Embryonic facial prominence (tissue), 1 donor: ENCODE measurements at regions not wholly inside any gene's neighbourhood (a gene's known extent, or its start where the extent isn't known, plus 50 kb on each side); places are given as distances from the start of the nearest gene placed in this dataset.
"Not testable (repeated sequence)": the region's sequence is repeated elsewhere in the genome, so short reads cannot be mapped to it uniquely, and the experiment has no call there.

Source experiments
- DNase-seq: peaks from one replicate; pipeline ENCODE4 v3.0.0-alpha.2; 2016; ENCODE audit errors: extremely low spot score

DNA sequence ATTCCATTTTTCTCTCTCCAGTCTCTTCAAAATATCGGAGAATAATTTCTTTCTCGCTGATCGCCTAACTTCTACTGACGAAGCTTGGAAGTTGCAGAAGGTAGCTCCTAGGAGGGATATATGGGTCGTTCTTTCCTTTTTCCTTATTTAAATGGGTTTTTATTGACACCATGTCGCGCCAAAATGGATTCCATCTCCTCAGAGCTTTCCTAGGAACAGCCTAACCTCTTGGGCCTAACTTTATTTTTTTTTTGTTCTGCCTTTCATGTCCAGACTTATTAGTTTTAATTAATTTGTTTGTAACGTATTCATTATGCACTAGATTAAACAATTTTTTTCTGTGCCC lies 92.0 kb upstream of the XIST start:
- no peak for DNase-seq

DNA sequence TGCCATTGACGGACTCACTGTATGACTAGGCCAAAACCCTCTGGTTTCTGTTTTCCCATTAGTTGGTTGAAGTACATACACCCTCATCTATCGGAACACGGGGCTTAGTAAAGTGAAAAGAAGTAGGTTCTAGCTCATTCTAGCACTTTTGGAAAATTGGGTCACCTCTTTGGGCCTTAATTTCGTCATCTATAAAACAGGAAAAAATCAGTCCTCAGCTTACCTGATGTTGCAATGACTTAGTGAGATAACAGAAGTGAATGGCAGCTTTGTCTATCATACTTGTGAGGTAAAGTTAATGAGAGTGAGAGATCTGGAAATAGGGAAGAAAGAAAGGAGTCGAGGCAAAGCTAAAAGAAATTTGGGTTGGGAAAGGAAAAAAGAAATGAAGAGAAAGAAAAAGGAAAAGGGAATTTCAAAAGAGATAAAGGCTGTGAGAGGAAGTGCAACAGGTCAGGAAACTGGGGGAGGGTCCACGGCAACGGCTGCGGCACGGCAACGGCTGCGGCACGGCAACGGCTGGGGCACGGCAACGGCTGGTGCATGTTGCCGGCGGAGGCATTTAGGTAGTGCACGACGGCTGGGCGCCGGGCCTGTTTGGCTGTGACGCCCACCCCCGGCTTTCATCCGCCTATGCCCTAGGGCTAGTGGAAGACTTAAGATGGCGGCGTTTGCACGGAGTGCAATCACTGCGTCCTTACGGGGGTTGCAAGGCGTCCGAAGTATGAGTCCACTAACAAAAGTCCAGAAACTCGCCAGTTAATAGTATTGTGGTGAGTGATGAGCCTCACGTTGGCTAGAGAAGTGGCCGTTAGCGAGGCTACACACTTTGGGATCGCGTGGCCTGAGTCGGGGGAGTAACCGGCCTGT lies 91.4 kb upstream of the XIST start:
- DNase-seq = peak; percentile 67

DNA sequence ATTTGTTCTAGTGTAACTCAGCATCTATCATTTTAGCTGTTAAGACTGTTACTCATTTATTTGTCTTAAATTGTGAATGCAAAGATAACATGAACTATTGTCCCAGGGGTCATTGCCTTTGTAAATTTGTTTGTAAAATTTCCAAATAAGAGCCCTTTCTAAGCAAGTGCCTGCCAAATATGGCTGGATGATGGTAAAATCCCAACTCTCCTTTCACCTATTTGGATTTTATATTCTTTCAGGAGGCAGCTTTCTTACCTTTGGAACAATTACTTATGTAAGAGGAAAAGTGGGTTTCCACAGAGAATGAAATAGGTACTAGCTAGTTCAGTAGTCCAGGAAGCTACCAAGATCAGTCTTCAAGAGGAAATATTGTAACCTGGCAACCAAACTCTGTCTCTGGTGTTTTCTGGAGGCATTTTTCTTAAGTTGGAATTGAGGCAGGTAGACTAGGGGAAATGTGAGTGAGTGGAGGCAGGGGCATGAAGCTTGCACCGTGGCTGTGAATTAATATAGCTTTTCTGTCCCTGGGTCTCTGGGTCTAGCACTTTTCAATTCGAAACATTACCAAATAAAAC lies 88.5 kb upstream of the XIST start:
- no peak for DNase-seq

DNA sequence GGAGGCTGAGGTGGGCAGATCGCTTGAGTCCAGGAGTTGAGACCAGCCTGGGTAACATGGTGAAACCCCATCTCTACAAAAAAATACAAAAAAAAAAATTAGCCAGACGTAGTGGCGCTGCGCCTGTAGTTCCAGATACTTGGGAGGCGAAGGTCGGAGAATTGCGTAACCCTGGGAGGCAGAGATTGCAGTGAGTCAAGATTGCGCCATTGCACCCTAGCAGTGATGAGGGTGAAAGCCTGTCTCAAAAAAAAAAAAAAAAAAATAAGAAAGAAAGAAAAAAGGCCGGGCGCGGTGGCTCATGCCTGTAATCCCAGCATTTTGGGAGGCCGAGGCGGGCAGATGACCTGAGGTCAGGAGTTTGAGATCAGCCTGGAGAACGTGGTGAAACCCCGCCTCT lies 85.3 kb upstream of the XIST start:
- DNase-seq = not testable (repeated sequence)

DNA sequence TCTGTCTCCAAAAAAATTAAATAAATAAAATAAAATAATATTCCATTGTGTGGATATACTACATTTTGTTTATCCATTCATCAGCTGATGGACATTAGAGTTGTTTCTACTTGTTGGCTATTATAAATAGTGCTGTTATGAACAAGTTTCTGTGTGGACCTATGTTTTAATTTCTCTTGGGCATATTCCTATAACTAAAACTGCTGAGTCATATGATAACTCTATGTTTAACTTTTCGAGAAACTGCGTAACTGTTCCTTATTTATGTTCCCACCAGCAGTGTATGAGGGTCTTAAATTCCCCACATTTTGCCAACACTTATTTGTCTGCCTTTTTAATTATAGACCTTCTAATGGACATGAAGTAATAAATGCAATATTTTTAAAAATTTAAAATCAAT lies 80.0 kb upstream of the XIST start:
- no peak for DNase-seq

DNA sequence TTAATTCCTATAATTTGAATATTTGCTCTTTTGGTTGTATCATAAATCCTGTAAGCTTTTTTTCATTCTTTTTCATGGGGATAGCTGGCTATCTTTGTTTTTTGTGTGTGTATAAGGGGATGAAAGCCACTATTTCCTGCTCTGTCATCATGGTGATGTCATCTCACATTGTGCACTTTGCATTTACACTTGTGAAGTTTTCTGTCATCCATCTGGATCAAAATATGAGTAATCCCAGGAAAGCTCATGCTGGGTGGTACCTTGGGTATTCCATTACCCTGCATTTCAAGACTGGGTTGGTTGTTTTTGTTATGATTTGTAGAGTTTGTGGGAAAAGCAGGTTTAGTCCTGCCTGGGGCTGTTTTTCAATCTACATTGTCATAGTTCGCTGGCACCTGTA lies 77.8 kb upstream of the XIST start:
- DNase-seq = no peak

DNA sequence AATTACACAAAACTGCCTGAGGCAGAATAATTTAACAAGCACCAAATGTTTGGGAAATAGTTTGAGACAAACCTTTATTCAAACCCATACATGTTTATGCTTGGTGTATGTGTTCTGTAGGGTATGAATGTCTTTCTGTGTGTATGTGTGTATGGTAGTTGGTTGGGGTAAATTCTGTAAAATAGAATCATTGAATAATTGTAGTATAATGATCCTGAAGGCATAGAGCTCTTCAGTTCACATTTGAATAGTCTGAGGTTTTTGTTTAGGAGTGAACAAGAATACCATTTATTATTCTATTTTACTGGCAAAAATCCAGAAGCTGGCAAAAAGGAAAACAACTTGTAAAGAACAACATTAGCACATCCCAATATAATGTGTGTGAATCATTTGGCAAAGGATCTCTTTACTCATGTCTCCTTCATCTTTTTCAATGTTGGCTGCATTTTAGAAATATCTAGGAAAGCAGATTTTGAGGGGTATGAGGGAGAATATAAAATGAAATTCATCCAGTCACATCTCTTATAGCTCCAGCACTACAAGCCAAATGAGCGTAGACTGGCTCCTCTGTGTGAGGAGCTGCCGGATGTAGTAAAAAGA lies 70.4 kb upstream of the XIST start:
- DNase-seq = no peak

DNA sequence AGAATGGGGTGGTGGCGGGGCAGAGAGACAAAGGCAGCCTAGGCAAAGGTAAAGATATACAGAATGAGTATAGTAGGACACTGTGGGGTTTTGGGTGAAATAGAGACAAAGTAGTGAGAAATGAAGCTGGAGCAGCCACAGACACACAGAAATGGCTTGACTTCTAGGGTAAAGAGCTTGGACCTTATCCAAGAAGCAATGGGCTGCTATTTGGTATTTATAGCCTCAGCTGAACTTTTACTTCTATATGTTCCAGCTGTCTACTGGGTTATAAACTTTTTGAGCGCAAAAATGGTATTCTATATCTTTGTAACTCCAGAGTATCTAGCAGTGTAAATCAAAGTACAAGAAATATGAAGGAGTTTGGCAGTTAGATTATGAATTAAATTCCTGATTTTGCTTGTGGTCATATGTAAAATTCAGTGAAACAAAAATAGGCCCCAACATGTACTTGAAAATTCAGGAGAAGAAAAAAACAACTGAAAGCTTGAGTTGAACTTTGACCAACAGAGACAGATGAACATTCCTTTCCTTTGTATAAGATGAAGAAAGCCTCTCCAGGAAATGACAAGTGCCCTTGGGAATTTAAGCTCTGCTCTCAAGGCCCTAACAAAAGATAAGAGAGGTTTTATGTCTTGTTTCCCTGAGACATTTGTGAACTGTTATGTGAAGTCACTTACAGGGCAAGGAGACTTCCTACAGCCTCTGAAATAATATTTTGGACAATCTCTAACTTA lies 64.6 kb upstream of the XIST start:
- no peak for DNase-seq

DNA sequence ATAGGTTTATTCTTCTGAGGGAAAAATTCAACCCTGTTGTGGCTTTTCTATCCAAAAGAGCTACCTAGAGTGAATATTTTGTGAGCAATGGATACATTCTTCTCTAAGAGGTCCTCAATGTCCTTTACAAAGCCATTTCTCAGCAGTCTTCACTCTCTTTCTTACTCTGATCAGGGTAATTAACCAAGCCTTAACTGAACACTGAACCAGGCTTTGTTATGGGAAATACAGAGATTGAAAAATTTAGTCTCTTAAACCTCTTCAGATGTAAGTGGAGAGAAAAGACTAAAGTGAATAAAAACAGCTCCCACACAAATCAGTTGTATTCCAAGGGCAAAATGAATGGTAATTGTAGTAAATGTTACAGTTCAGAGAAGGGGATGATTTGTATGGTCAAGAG lies 64.0 kb upstream of the XIST start:
- DNase-seq = no peak

DNA sequence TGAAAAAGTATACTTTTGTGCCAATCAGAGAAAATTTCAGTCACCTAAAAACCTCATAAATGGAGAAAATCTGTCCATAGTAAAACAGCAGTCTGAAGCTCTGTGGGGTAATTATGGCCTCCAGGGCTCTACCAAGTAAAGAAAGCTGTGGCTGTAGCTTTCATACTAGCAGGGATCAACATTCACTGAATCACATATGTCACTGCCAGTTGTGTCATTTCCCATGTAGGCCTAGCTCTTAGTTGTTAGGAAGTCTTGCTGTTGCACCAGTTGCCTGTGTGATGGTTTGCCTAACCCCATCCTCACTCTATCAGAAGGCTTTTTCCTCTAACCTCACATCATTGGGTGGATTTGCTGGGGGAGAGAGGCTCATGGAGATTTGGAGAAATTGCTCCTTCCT lies 62.3 kb upstream of the XIST start:
- DNase-seq = not testable (repeated sequence)

DNA sequence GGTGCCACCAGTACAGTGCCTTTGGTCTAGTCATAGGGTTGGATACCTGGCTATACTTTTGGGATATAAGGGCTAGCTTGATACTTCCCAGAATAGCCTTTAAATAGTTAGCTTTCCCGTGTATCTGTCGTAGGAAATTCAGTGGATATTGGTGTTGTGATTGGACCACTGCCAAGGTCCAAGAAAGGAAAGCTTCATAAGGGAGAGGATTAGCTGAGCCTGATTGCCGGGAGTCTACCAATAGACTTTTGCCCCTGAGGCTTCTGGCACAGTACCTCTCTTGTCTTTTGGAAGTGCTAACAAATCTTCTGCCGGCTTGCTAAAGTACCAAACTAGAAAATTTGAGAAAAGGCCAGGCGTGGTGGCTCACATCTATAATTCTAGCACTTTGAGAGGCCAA lies 61.1 kb upstream of the XIST start:
- no peak for DNase-seq

DNA sequence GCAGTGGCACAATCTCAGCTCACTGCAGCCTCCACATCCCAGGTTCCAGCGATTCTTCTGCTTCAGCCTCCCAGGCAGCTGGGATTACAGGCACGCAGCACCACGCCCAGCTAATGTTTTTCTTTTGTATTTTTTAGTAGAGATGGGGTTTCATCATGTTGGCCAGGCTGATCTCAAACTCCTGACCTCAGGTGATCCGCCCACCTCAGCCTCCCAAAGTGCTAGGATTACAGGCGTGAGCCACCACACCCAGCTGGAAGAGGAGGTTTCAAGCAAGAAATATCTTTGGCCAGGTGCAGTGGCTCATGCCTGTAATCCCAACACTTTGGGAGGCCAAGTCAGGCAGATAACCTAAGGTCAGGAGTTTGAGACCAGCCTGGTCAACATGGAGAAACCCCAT lies 59.4 kb upstream of the XIST start:
- not testable (repeated sequence) for DNase-seq

DNA sequence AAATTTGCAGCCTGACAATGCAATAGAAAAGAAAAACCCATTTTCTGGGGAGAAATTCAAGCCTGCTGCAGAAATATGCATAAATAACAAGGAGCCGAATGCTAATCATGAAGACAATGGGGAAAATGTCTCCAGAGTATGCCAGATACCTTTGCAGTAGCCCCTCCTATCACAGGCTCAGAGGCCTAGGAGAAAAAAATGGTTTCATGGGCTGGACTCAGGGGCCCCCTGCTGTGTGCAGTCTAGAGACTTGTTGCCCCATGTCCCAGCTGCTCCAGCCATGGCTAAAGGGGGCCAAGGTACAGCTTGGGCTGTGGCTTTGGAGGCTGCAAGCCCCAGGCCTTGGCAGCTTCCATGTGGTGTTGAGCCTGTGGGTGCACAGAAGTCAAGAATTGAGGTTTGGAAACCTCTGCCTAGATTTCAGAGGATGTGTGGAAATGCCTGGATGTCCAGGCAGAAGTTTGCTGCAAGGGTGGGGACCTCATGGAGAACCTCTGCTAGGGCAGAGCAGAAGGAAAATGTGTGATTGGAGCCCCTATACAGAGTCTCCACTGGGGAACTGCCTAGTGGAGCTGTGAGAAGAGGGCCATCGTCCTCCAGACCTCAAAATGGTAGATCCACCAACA lies 53.3 kb upstream of the XIST start:
- DNase-seq = not testable (repeated sequence)

DNA sequence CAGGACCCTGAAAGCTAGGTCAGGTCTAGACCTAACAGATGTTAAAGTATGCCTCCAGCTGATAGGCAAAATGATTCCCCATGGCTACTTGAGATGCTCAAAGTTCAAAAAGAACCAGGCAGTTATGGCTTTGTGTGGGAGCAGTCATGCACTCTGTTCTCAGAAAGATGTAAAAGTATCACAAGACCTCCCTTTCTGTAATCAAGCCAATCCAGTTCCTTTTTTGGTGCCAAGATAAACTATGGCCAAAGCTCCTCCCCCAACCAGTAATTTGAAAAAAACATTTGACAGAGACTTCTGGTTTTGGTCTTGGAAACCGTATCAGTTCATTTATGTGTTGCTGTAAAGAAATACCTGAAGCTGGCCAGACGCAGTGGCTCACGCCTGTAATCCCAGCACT lies 51.4 kb upstream of the XIST start:
- no peak for DNase-seq
